GM12878 (cell line): ENCODE measurements at regions not wholly inside any gene's neighbourhood (a gene's known extent, or its start where the extent isn't known, plus 50 kb on each side); places are given as distances from the start of the nearest gene placed in this dataset.

Source experiments
- ATAC-seq: fragments of 200-7000 bp; cut with Tn5 transposase; 3 replicates; pipeline ENCODE4 v1.9.1; 2020; ENCODE audit warnings: mild to moderate bottlenecking, moderate library complexity
- BruUV-seq: library from RNA; stranded (reverse); fragments of 400-500 nt; replicated peaks from 2 replicates; lab custom pipeline; 2021; lab: Mats Ljungman, UMichigan
- CTCF ChIA-PET: fragments of 300-600 bp; sonication (Branson Sonifier 250); formaldehyde crosslinking; extraction: SDS; loops from one replicate; lab custom pipeline; 2021; ENCODE audit warnings: inconsistent platforms; lab: Yijun Ruan, JAX
- POLR2A ChIA-PET: fragments of 350-600 bp; formaldehyde crosslinking; extraction: SDS; loops from one replicate; lab custom pipeline; 2021; ENCODE audit warnings: inconsistent platforms; lab: Charles Lee
- RAD21 ChIA-PET: fragments of 300-600 bp; sonication (Branson Sonifier 250); formaldehyde crosslinking; loops from one replicate; lab custom pipeline; 2023; ENCODE audit warnings: antibody characterized with exemption; ENCODE audit not compliant: unreplicated experiment; lab: Charles Lee
- SMC1A ChIA-PET: fragments of 300-600 bp; sonication (Branson Sonifier 250); formaldehyde crosslinking; loops from one replicate; lab custom pipeline; 2023; ENCODE audit not compliant: unreplicated experiment, uncharacterized antibody; lab: Charles Lee
- DNase-seq: peaks from one replicate; pipeline ENCODE4 v3.0.0-alpha.2; 2011; ENCODE audit warnings: low read depth, low spot score
- FAIRE-seq: peaks from 3 replicates; lab custom pipeline; 2011; peaks lifted over from hg19 to GRCh38; lab: Jason Lieb, UNC
- H2AFZ ChIP-seq: 2 replicates; pipeline ENCODE4 v1.6.0; 2011; ENCODE audit warnings: low read depth, low read length, control low read depth; ENCODE audit not compliant: control insufficient read depth
- H3K27ac ChIP-seq: 2 replicates; pipeline ENCODE4 v1.5.1; 2011; ENCODE audit warnings: control low read depth; ENCODE audit not compliant: control insufficient read depth, insufficient read depth
- H3K27me3 ChIP-seq, 2 experiments: replicated peaks in 1 of 2; 2 replicates each; pipeline versions ENCODE4 v1.6.0 to v1.6.1; 2011; ENCODE audit warnings: low read length in 1 of 2; ENCODE audit not compliant: control insufficient read depth in 2 of 2, insufficient read depth in 2 of 2
- H3K36me3 ChIP-seq, 2 experiments: 2 replicates each; pipeline ENCODE4 v1.5.1; 2011; ENCODE audit warnings: low read length in 1 of 2; ENCODE audit not compliant: control insufficient read depth in 2 of 2, insufficient read depth in 2 of 2
- H3K4me1 ChIP-seq: 2 replicates; pipeline ENCODE4 v1.6.1; 2011; ENCODE audit warnings: mild to moderate bottlenecking, low read length, moderate library complexity, mixed read lengths; ENCODE audit not compliant: control insufficient read depth, insufficient read depth
- H3K4me2 ChIP-seq: 2 replicates; pipeline ENCODE4 v1.6.0; 2011; ENCODE audit warnings: control low read depth; ENCODE audit not compliant: control insufficient read depth, insufficient read depth
- H3K4me3 ChIP-seq: fragments of 200-600 bp; sonication (generic); 2 replicates; pipeline ENCODE4 v1.5.1; 2016
- H3K79me2 ChIP-seq: 2 replicates; pipeline ENCODE4 v1.6.0; 2011; ENCODE audit warnings: low read length; ENCODE audit not compliant: control insufficient read depth, insufficient read depth
- H3K9ac ChIP-seq: 2 replicates; pipeline ENCODE4 v1.8.0; 2011; ENCODE audit warnings: low read length, control low read depth, mixed read lengths; ENCODE audit not compliant: control insufficient read depth, insufficient read depth
- H3K9me3 ChIP-seq: replicated peaks from 3 replicates; pipeline ENCODE4 v1.5.1; 2011; ENCODE audit warnings: mild to moderate bottlenecking, low read length; ENCODE audit not compliant: control insufficient read depth, insufficient read depth
- H4K20me1 ChIP-seq: 2 replicates; pipeline ENCODE4 v1.6.0; 2011; ENCODE audit not compliant: control insufficient read depth, insufficient read depth
- BCL11A ChIP-seq: IDR thresholded peaks from 2 replicates; pipeline ENCODE4 v1.6.1; 2011; ENCODE audit warnings: low read depth, low read length
- BHLHE40 ChIP-seq, 2 experiments: fragments of 450-650 bp in 1 of 2; IDR thresholded peaks; 2 replicates each; pipeline ENCODE4 v1.6.1; 2011 to 2017; ENCODE audit warnings: low read depth in 2 of 2, borderline replicate concordance in 1 of 2, improper control_type of control experiment in 1 of 2, low read length in 1 of 2, mild to moderate bottlenecking in 1 of 2
- NBN ChIP-seq: fragments of 450-650 bp; IDR thresholded peaks from 2 replicates; pipeline ENCODE4 v1.6.1; 2016
- NFYB ChIP-seq: IDR thresholded peaks from 2 replicates; pipeline ENCODE4 v1.6.1; 2011; ENCODE audit warnings: low read depth, mild to moderate bottlenecking, low read length, improper control_type of control experiment, moderate library complexity; ENCODE audit not compliant: insufficient read depth
- NKRF ChIP-seq: fragments of 450-650 bp; conservative IDR thresholded peaks from 2 replicates; pipeline ENCODE4 v1.6.1; 2017; ENCODE audit warnings: mild to moderate bottlenecking, moderate library complexity
- RBBP5 ChIP-seq: fragments of 200-600 bp; sonication (generic); conservative IDR thresholded peaks from 2 replicates; pipeline ENCODE4 v1.6.1; 2016
- SKIL ChIP-seq: fragments of 450-650 bp; IDR thresholded peaks from 2 replicates; pipeline ENCODE4 v1.6.1; 2017; ENCODE audit warnings: mild to moderate bottlenecking, low read depth, inconsistent platforms; ENCODE audit not compliant: poor library complexity, severe bottlenecking
- USF1 ChIP-seq: IDR thresholded peaks from 2 replicates; pipeline ENCODE4 v1.6.1; 2011; ENCODE audit warnings: borderline replicate concordance, low read depth, mild to moderate bottlenecking, moderate library complexity, mixed read lengths, low read length; ENCODE audit not compliant: insufficient read depth; ENCODE audit errors: extremely low read length
- ZBED1 ChIP-seq: IDR thresholded peaks from 2 replicates; pipeline ENCODE4 v1.6.1; 2016; ENCODE audit warnings: borderline replicate concordance
- ZBTB11 ChIP-seq: fragments of 450-650 bp; formaldehyde crosslinking; IDR thresholded peaks from 2 replicates; pipeline ENCODE4 v1.5.0; 2022; ENCODE audit warnings: mild to moderate bottlenecking, missing genetic modification characterization
- ZNF207 ChIP-seq: fragments of 450-650 bp; IDR thresholded peaks from 2 replicates; pipeline ENCODE4 v1.6.1; 2014; ENCODE audit warnings: antibody characterized with exemption, mild to moderate bottlenecking, borderline replicate concordance
- WGBS: methylation state at CpG from one replicate; pipeline ENCODE4 v1.1.6; 2016; ENCODE audit warnings: low lambda C conversion rate; ENCODE audit not compliant: insufficient replicate concordance, insufficient coverage; ENCODE audit errors: missing lambda C conversion rate; 5-methylcytosine and 5-hydroxymethylcytosine counted together
- in situ Hi-C: fragments of 300-500 bp; cut with MboI; formaldehyde crosslinking; loops from 9 replicates; pipeline ENCODE4 v1.14.3; 2018; ENCODE audit warnings: mixed read lengths
- intact Hi-C: fragments of 100-400 bp; cut with micrococcal nuclease; formaldehyde crosslinking; loops from one replicate; pipeline ENCODE4 v1.14.2; 2022; ENCODE audit not compliant: unreplicated experiment

GRCh38 chr2:61759005-61759404, 94.9 kb downstream of the FAM161A start:
- Histone ChIP-seq H3K9ac (no peak overlapping the region), H3K27me3 (no peaks in the 10 kb centered on the region; a peak in 1 of 4 replicates), H3K36me3 (no peaks in the 10 kb centered on the region), H3K4me2 (no peak overlapping the region), H3K79me2 (peaks cover 4% of the 10 kb centered on the region), H2AFZ (no peak overlapping the region), H3K4me3 (no peak overlapping the region), H3K4me1 (no peaks in the 10 kb centered on the region), H4K20me1 (no peaks in the 10 kb centered on the region), H3K27ac (no peak overlapping the region), H3K9me3 (no peaks in the 10 kb centered on the region; the same call in 1 of the 3 replicates)
- ATAC-seq (no peak), FAIRE-seq (no peak), DNase-seq (no peak)
- POLR2A ChIA-PET: interaction anchor here (0.6 kb wide), 1 partner anchor 62 kb away, joined by 3 read pairs; no protein-coding TSS in a partner anchor
- in situ Hi-C loops: no loop called here
- intact Hi-C loops: no loop called here
- RAD21 ChIA-PET: no interaction called here
- CTCF ChIA-PET: no interaction called here
- no peak for TF ChIP-seq BCL11A
- TF ChIP-seq NFYB: no peak
- no peak for TF ChIP-seq RBBP5
- no peak for TF ChIP-seq BHLHE40 (IDR thresholded peaks at IDR 0.05; ENCODE audit: borderline replicate concordance in 1 of 2, low read depth in 2 of 2, low read length in 1 of 2)
- no peak for TF ChIP-seq NKRF
- TF ChIP-seq NBN: no peak
- TF ChIP-seq SKIL: no peak
- no peak for TF ChIP-seq ZBTB11 (CRISPR knock-in tag)
- no peak for TF ChIP-seq ZNF207
- TF ChIP-seq USF1: no peak
- no peak for TF ChIP-seq ZBED1
- BruUV-seq: no TSS peak
- SMC1A ChIA-PET: no interaction called here
- 66% methylated on average over 4 of the region's 4 CpGs for WGBS
